RWPE1 (cell line): ENCODE measurements at regions not wholly inside any gene's neighbourhood (a gene's known extent, or its start where the extent isn't known, plus 50 kb on each side); places are given as distances from the start of the nearest gene placed in this dataset.

ENCODE experiments used
- CTCF ChIA-PET: fragments of 350-600 bp; sonication (Branson Sonifier 250); formaldehyde crosslinking; extraction: SDS; loops from one replicate; lab custom pipeline; 2021; lab: Yijun Ruan, JAX
- POLR2A ChIA-PET: fragments of 400-600 bp; formaldehyde crosslinking; extraction: SDS; loops from one replicate; lab custom pipeline; 2020; ENCODE audit warnings: antibody characterized with exemption; ENCODE audit not compliant: low non-redundant PET; lab: Yijun Ruan, JAX
- DNase-seq: peaks from one replicate; pipeline ENCODE4 v3.0.0; 2012; ENCODE audit warnings: low spot score
- H3K27ac ChIP-seq: fragments of 450-650 bp; 2 replicates; pipeline ENCODE4 v1.5.1; 2017
- CTCF ChIP-seq: fragments of 450-650 bp; conservative IDR thresholded peaks from 2 replicates; pipeline ENCODE4 v1.5.1; 2017; ENCODE audit warnings: low read depth, mild to moderate bottlenecking

GRCh38 chr2:2731816-2732284, 400.8 kb upstream of the MYT1L start:
- no peak for DNase-seq
- TF ChIP-seq CTCF: no peak
- H3K27ac ChIP-seq: no peak overlapping the region
- ChIA-PET CTCF (no interaction called here), POLR2A (no interaction called here)

GRCh38 chr2:2731101-2731815, 400.2 kb upstream of the MYT1L start:
- ChIA-PET CTCF (no interaction called here), POLR2A (no interaction called here)
- DNase-seq: no peak
- no peak for TF ChIP-seq CTCF
- H3K27ac ChIP-seq: no peak overlapping the region

- CTCF ChIA-PET: interaction anchor here (0.6 kb wide), 1 partner anchor 114 kb away, joined by 4 read pairs; no protein-coding TSS in a partner anchor
- H3K27ac ChIP-seq: no peak overlapping the region
- no peak for TF ChIP-seq CTCF
- DNase-seq: no peak
- POLR2A ChIA-PET: no interaction called here
Observed at GRCh38 chr2:2730301-2730833, 399.3 kb upstream of the MYT1L start.

GRCh38 chr2:2729246-2729645, 398.2 kb upstream of the MYT1L start:
- no peak overlapping the region for H3K27ac ChIP-seq
- ChIA-PET POLR2A (interaction anchor here (0.5 kb wide), 1 partner anchor 401 kb away, joined by 3 read pairs; no protein-coding TSS in a partner anchor), CTCF (interaction anchor here (0.5 to 1.1 kb wide), 3 partner anchors 31 to 301 kb away, joined by 3 read pairs; no protein-coding TSS in a partner anchor)
- DNase-seq: no peak
- TF ChIP-seq CTCF: no peak

- POLR2A ChIA-PET: interaction anchor here (0.5 kb wide), 1 partner anchor 401 kb away, joined by 3 read pairs; no protein-coding TSS in a partner anchor
- CTCF ChIA-PET: interaction anchor here (0.5 to 1.1 kb wide), 3 partner anchors 30 to 300 kb away, joined by 3 read pairs; no protein-coding TSS in a partner anchor
Observed at GRCh38 chr2:2728635-2729034, 397.6 kb upstream of the MYT1L start.

More at GRCh38 chr2:2728635-2729034, 397.6 kb upstream of the MYT1L start:
- no peak for TF ChIP-seq CTCF
- H3K27ac ChIP-seq: no peak overlapping the region
- DNase-seq: no peak
